HCT116 (cell line): ENCODE measurements at regions not wholly inside any gene's neighbourhood (a gene's known extent, or its start where the extent isn't known, plus 50 kb on each side); places are given as distances from the start of the nearest gene placed in this dataset.

Experiments
- ATAC-seq: fragments of 200-7000 bp; cut with Tn5 transposase; 2 replicates; pipeline ENCODE4 v1.9.1; 2020; ENCODE audit warnings: mild to moderate bottlenecking, moderate library complexity
- BruUV-seq: library from RNA; stranded (reverse); fragments of 400-500 nt; replicated peaks from 2 replicates; lab custom pipeline; 2021; lab: Mats Ljungman, UMichigan
- CTCF ChIA-PET: fragments of 300-600 bp; sonication (Branson Sonifier 250); formaldehyde crosslinking; loops from one replicate; lab custom pipeline; 2021; ENCODE audit warnings: antibody characterized with exemption; lab: Charles Lee
- POLR2A ChIA-PET: fragments of 300-600, 350-600 bp; sonication (Branson Sonifier 250); formaldehyde crosslinking; loops from one replicate; lab custom pipeline; 2021; ENCODE audit warnings: antibody characterized with exemption; lab: Charles Lee
- RAD21 ChIA-PET, 2 experiments: fragments of 300-600 bp; sonication (Branson Sonifier 250); formaldehyde crosslinking; loops; one replicate each; lab custom pipeline; 2023; ENCODE audit warnings: low total read pairs in 2 of 2; ENCODE audit not compliant: uncharacterized antibody in 2 of 2, unreplicated experiment in 2 of 2, low non-redundant PET in 1 of 2; lab: Charles Lee
- DNase-seq: peaks from one replicate; pipeline ENCODE4 v3.0.0-alpha.2; 2010; ENCODE audit warnings: low read depth, low spot score
- H2AFZ ChIP-seq: fragments of 200-600 bp; shearing (Covaris generic), sonication (generic); 2 replicates; pipeline ENCODE4 v1.6.1; 2017; ENCODE audit warnings: low read depth, mixed run types, mixed read lengths, antibody characterized with exemption, low read length; ENCODE audit not compliant: poor library complexity, severe bottlenecking
- H3K27ac ChIP-seq: 2 replicates; pipeline ENCODE4 v1.5.1; 2012; ENCODE audit warnings: low read depth, low read length
- H3K27me3 ChIP-seq: fragments of 200-600 bp; sonication (generic); 2 replicates; pipeline ENCODE4 v1.6.1; 2016; ENCODE audit warnings: mixed run types, low read length, mixed read lengths; ENCODE audit not compliant: insufficient read depth
- H3K36me3 ChIP-seq, 2 experiments: fragments of 200-500 bp in 1 of 2; fragments of 200-600 bp in 1 of 2; sonication (Bioruptor generic) in 1 of 2; sonication (generic) in 1 of 2; 2 replicates each; pipeline versions ENCODE4 v1.5.1 to v1.6.1; 2014 to 2016; ENCODE audit warnings: low read length in 2 of 2, inconsistent platforms in 1 of 2, mixed read lengths in 1 of 2, mixed run types in 1 of 2; ENCODE audit not compliant: insufficient read depth in 2 of 2, control insufficient read depth in 1 of 2
- H3K4me1 ChIP-seq, 2 experiments: fragments of 200-600 bp in 1 of 2; sonication (generic) in 1 of 2; 2 replicates each; pipeline versions ENCODE4 v1.5.1 to v1.6.1; 2012 to 2017; ENCODE audit warnings: low read length in 2 of 2, inconsistent platforms in 1 of 2, mild to moderate bottlenecking in 1 of 2, mixed read lengths in 1 of 2, mixed run types in 1 of 2, moderate library complexity in 1 of 2; ENCODE audit not compliant: insufficient read depth in 2 of 2, control insufficient read depth in 1 of 2
- H3K4me2 ChIP-seq: fragments of 200-600 bp; sonication (generic); 2 replicates; pipeline ENCODE4 v1.6.1; 2017; ENCODE audit warnings: mixed run types, low read length, mixed read lengths
- H3K4me3 ChIP-seq, 2 experiments: fragments of 200-600 bp in 1 of 2; sonication (generic) in 1 of 2; replicated peaks in 1 of 2; 2 replicates each; pipeline ENCODE4 v1.5.1; 2011 to 2016; ENCODE audit warnings: low read length in 2 of 2, control low read depth in 1 of 2, low read depth in 1 of 2, mild to moderate bottlenecking in 1 of 2, mixed read lengths in 1 of 2, mixed run types in 1 of 2
- H3K79me2 ChIP-seq: fragments of 200-600 bp; sonication (generic); 2 replicates; pipeline ENCODE4 v1.6.1; 2017; ENCODE audit warnings: mild to moderate bottlenecking, mixed run types, low read length, moderate library complexity, mixed read lengths; ENCODE audit not compliant: insufficient read depth
- H3K9ac ChIP-seq: fragments of 200-600 bp; sonication (generic); 2 replicates; pipeline ENCODE4 v1.6.1; 2016; ENCODE audit warnings: low read length, mixed read lengths
- H3K9me2 ChIP-seq: fragments of 200-600 bp; sonication (generic), shearing (Covaris generic); 2 replicates; pipeline ENCODE4 v1.6.1; 2017; ENCODE audit warnings: mixed run types, mild to moderate bottlenecking, moderate library complexity; ENCODE audit not compliant: insufficient read depth
- H3K9me3 ChIP-seq, 2 experiments: fragments of 200-500 bp in 1 of 2; fragments of 200-600 bp in 1 of 2; sonication (Bioruptor generic) in 1 of 2; sonication (generic) in 1 of 2; 2 replicates each; pipeline ENCODE4 v1.6.1; 2014 to 2017; ENCODE audit warnings: low read length in 2 of 2, mixed read lengths in 2 of 2, inconsistent platforms in 1 of 2, low read depth in 1 of 2, mild to moderate bottlenecking in 1 of 2, mixed run types in 1 of 2, moderate library complexity in 1 of 2; ENCODE audit not compliant: control insufficient read depth in 1 of 2, insufficient read depth in 1 of 2
- H4K20me1 ChIP-seq: fragments of 200-600 bp; sonication (generic), shearing (Covaris generic); 2 replicates; pipeline ENCODE4 v1.6.1; 2017; ENCODE audit warnings: mixed run types, mild to moderate bottlenecking, moderate library complexity; ENCODE audit not compliant: insufficient read depth
- CBX3 ChIP-seq: IDR thresholded peaks from 2 replicates; pipeline ENCODE4 v1.6.1; 2012; ENCODE audit warnings: low read depth
- ELF1 ChIP-seq: IDR thresholded peaks from 2 replicates; pipeline ENCODE4 v1.6.1; 2012; ENCODE audit warnings: low read depth, borderline replicate concordance
- EZH2 ChIP-seq: fragments of 200-600 bp; sonication (generic); IDR thresholded peaks from 2 replicates; pipeline ENCODE4 v1.6.1; 2017; ENCODE audit warnings: antibody characterized with exemption, mixed run types
- JUND ChIP-seq: IDR thresholded peaks from 2 replicates; pipeline ENCODE4 v1.6.1; 2012
- REST ChIP-seq: IDR thresholded peaks from 2 replicates; pipeline ENCODE4 v1.6.1; 2012; ENCODE audit warnings: low read depth
- SIN3A ChIP-seq: IDR thresholded peaks from 2 replicates; pipeline ENCODE4 v1.6.1; 2012; ENCODE audit warnings: low read depth
- SP1 ChIP-seq: IDR thresholded peaks from 2 replicates; pipeline ENCODE4 v1.6.1; 2012; ENCODE audit warnings: low read depth
- SRF ChIP-seq: IDR thresholded peaks from 2 replicates; pipeline ENCODE4 v1.6.1; 2012; ENCODE audit warnings: low read depth
- ZFX ChIP-seq: fragments of 450-650 bp; IDR thresholded peaks from 2 replicates; pipeline ENCODE4 v1.6.1; 2017
- intact Hi-C: fragments of 100-400 bp; cut with micrococcal nuclease; formaldehyde crosslinking; loops from 2 replicates; pipeline ENCODE4 v1.10.0; 2022
- TF ChIP-seq, protein P1 (sequence below): IDR thresholded peaks from 2 replicates; pipeline ENCODE4 v1.6.1; 2011; ENCODE audit warnings: mild to moderate bottlenecking, low read length, moderate library complexity; ENCODE audit not compliant: insufficient replicate concordance; ENCODE audit errors: extremely low read depth
- TF ChIP-seq, protein P2 (sequence below): IDR thresholded peaks from 2 replicates; pipeline ENCODE4 v1.6.1; 2012

- TF ChIP-seq REST (no peak), SIN3A (no peak), EZH2 (no peak)
- TF ChIP-seq, protein P1, sequence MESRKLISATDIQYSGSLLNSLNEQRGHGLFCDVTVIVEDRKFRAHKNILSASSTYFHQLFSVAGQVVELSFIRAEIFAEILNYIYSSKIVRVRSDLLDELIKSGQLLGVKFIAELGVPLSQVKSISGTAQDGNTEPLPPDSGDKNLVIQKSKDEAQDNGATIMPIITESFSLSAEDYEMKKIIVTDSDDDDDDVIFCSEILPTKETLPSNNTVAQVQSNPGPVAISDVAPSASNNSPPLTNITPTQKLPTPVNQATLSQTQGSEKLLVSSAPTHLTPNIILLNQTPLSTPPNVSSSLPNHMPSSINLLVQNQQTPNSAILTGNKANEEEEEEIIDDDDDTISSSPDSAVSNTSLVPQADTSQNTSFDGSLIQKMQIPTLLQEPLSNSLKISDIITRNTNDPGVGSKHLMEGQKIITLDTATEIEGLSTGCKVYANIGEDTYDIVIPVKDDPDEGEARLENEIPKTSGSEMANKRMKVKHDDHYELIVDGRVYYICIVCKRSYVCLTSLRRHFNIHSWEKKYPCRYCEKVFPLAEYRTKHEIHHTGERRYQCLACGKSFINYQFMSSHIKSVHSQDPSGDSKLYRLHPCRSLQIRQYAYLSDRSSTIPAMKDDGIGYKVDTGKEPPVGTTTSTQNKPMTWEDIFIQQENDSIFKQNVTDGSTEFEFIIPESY: no peak
Observed at GRCh38 chr3:144200466-144200865, 228.8 kb downstream of the DIPK2A start (continued).

GRCh38 chr3:144221761-144222160 is 250.1 kb downstream of the DIPK2A start:
- intact Hi-C loops: no loop called here
- ATAC-seq: no peak
- Histone ChIP-seq H2AFZ (no peak overlapping the region), H3K4me3 (no peak overlapping the region), H3K9ac (no peak overlapping the region), H3K9me3 (no peaks in the 10 kb centered on the region), H3K27ac (no peak overlapping the region), H3K9me2 (0 out of 2 replicates have a peak, but pooled peaks cover 2% of the 10 kb centered on the region), H3K27me3 (no peaks in the 10 kb centered on the region), H3K36me3 (no peaks in the 10 kb centered on the region), H3K4me2 (no peak overlapping the region), H3K79me2 (no peaks in the 10 kb centered on the region), H3K4me1 (no peaks in the 10 kb centered on the region), H4K20me1 (no peaks in the 10 kb centered on the region)
- ChIA-PET POLR2A (no interaction called here), CTCF (no interaction called here), RAD21 (no interaction called here)
- TF ChIP-seq CBX3 (no peak), JUND (no peak), SIN3A (no peak), ZFX (no peak), SP1 (no peak), EZH2 (no peak), REST (no peak), SRF (no peak), ELF1 (no peak)
- TF ChIP-seq, protein P2, sequence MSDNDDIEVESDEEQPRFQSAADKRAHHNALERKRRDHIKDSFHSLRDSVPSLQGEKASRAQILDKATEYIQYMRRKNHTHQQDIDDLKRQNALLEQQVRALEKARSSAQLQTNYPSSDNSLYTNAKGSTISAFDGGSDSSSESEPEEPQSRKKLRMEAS: no peak
- TF ChIP-seq, protein P1: no peak
- no TSS peak for BruUV-seq
- no peak for DNase-seq
